Cardiac muscle cell (in vitro differentiated cells and primary cell): ENCODE measurements at regions not wholly inside any gene's neighbourhood (a gene's known extent, or its start where the extent isn't known, plus 50 kb on each side); places are given as distances from the start of the nearest gene placed in this dataset.

Source experiments
- DNase-seq, 2 donors: peaks; one replicate each; pipeline versions ENCODE4 v3.0.0 to v3.0.0-alpha.2; 2010 to 2017; ENCODE audit warnings: low read depth in 1 of 2, low spot score in 1 of 2
- H3K27ac ChIP-seq: fragments of 200-600 bp; sonication (generic); 2 replicates; pipeline ENCODE4 v1.5.1; 2016
- H3K27me3 ChIP-seq: fragments of 200-600 bp; sonication (generic); 2 replicates; pipeline ENCODE4 v1.6.0; 2016; ENCODE audit warnings: control low read depth
- H3K36me3 ChIP-seq: fragments of 200-600 bp; sonication (generic); 2 replicates; pipeline ENCODE4 v1.5.1; 2016; ENCODE audit warnings: control low read depth
- H3K4me1 ChIP-seq: fragments of 200-600 bp; sonication (generic); 2 replicates; pipeline ENCODE4 v1.8.1; 2017; ENCODE audit warnings: low read depth, mild to moderate bottlenecking, mixed run types
- H3K4me3 ChIP-seq: fragments of 200-600 bp; sonication (generic); 2 replicates; pipeline ENCODE4 v1.5.1; 2016; ENCODE audit warnings: mild to moderate bottlenecking
- H3K9me3 ChIP-seq: fragments of 200-600 bp; sonication (generic); 2 replicates; pipeline ENCODE4 v1.5.1; 2017; ENCODE audit warnings: low read depth, mild to moderate bottlenecking, control low read depth
- CTCF ChIP-seq: IDR thresholded peaks from 2 replicates; pipeline ENCODE4 v1.5.1; 2012; ENCODE audit warnings: low read depth, mild to moderate bottlenecking, low read length

- Histone ChIP-seq H3K27me3 (no peaks in the 10 kb centered on the region), H3K4me1 (no peaks in the 10 kb centered on the region)
- no peak for TF ChIP-seq CTCF
Observed at GRCh38 chr7:42392826-42393225, 155.8 kb upstream of the GLI3 start.

GRCh38 chr7:42389697-42390096 lies 152.7 kb upstream of the GLI3 start:
- H3K4me3 ChIP-seq = no peak overlapping the region
- no peak overlapping the region for H3K27ac ChIP-seq
- H3K9me3 ChIP-seq = no peaks in the 10 kb centered on the region
- no peaks in the 10 kb centered on the region for H3K36me3 ChIP-seq
- no peak for TF ChIP-seq CTCF
- no peaks in the 10 kb centered on the region for H3K27me3 ChIP-seq
- DNase-seq = no peak
- no peaks in the 10 kb centered on the region for H3K4me1 ChIP-seq

More at GRCh38 chr7:42392826-42393225, 155.8 kb upstream of the GLI3 start:
- H3K9me3 ChIP-seq = no peaks in the 10 kb centered on the region
- no peaks in the 10 kb centered on the region for H3K36me3 ChIP-seq
- DNase-seq = no peak
- no peak overlapping the region for H3K27ac ChIP-seq
- no peak overlapping the region for H3K4me3 ChIP-seq

- DNase-seq = no peak
- TF ChIP-seq CTCF = peak; percentile 5
- Histone ChIP-seq H3K4me3 (no peak overlapping the region), H3K4me1 (no peaks in the 10 kb centered on the region), H3K9me3 (no peaks in the 10 kb centered on the region), H3K27ac (no peak overlapping the region), H3K27me3 (no peaks in the 10 kb centered on the region), H3K36me3 (no peaks in the 10 kb centered on the region)
Observed at GRCh38 chr7:42385912-42386311, 148.9 kb upstream of the GLI3 start.

- Histone ChIP-seq H3K4me1 (no peaks in the 10 kb centered on the region), H3K27me3 (no peaks in the 10 kb centered on the region), H3K4me3 (no peak overlapping the region), H3K36me3 (no peaks in the 10 kb centered on the region), H3K9me3 (no peaks in the 10 kb centered on the region), H3K27ac (no peak overlapping the region)
- no peak for DNase-seq
- TF ChIP-seq CTCF = no peak
Observed at GRCh38 chr7:42381161-42381560, 144.2 kb upstream of the GLI3 start.

GRCh38 chr7:42380401-42380800 lies 143.4 kb upstream of the GLI3 start:
- no peaks in the 10 kb centered on the region for H3K36me3 ChIP-seq
- H3K4me3 ChIP-seq = no peak overlapping the region
- no peaks in the 10 kb centered on the region for H3K4me1 ChIP-seq
- no peak for TF ChIP-seq CTCF
- H3K9me3 ChIP-seq = no peaks in the 10 kb centered on the region
- no peaks in the 10 kb centered on the region for H3K27me3 ChIP-seq
- H3K27ac ChIP-seq = no peak overlapping the region
- DNase-seq = peak in 1 of 2 donors; percentile 9

- no peaks in the 10 kb centered on the region for H3K4me1 ChIP-seq
- no peak for TF ChIP-seq CTCF
- no peak for DNase-seq
- no peak overlapping the region for H3K27ac ChIP-seq
- H3K36me3 ChIP-seq = no peaks in the 10 kb centered on the region
- H3K27me3 ChIP-seq = no peaks in the 10 kb centered on the region
- H3K4me3 ChIP-seq = no peak overlapping the region
- no peaks in the 10 kb centered on the region for H3K9me3 ChIP-seq
Observed at GRCh38 chr7:42378149-42378548, 141.1 kb upstream of the GLI3 start.
